Stimulated activated naive CD4-positive, alpha-beta T cell treated with Interleukin-2 at 50 U/mL for 16 hours (primary cell): ENCODE measurements at regions not wholly inside any gene's neighbourhood (a gene's known extent, or its start where the extent isn't known, plus 50 kb on each side); places are given as distances from the start of the nearest gene placed in this dataset.
"Not testable (repeated sequence)": the region's sequence is repeated elsewhere in the genome, so short reads cannot be mapped to it uniquely, and the experiment has no call there.

Experiments
- DNase-seq: peaks from one replicate; lab custom pipeline; 2025; lab: John Stamatoyannopoulos, UW

GRCh38 chr4:60891947-60892346 is 308.2 kb upstream of the ADGRL3 start:
- DNase-seq, result no peak

- DNase-seq, result no peak
These were observed 302.7 kb upstream of the ADGRL3 start for GRCh38 chr4:60897415-60897814.

GRCh38 chr4:60905162-60905561 is 295.0 kb upstream of the ADGRL3 start:
- DNase-seq, result no peak

- no peak for DNase-seq
These were observed 289.0 kb upstream of the ADGRL3 start for GRCh38 chr4:60911127-60911526.

GRCh38 chr4:60913002-60913401 is 287.1 kb upstream of the ADGRL3 start:
- DNase-seq, result no peak

GRCh38 chr4:60913671-60914070 is 286.5 kb upstream of the ADGRL3 start:
- no peak for DNase-seq

- DNase-seq, result not testable (repeated sequence)
These were observed 278.4 kb upstream of the ADGRL3 start for GRCh38 chr4:60921735-60922134.

GRCh38 chr4:60923075-60923474 is 277.1 kb upstream of the ADGRL3 start:
- DNase-seq, result no peak

- DNase-seq, result no peak
These were observed 273.5 kb upstream of the ADGRL3 start for GRCh38 chr4:60926624-60927023.

GRCh38 chr4:60930866-60931265 is 269.3 kb upstream of the ADGRL3 start:
- no peak for DNase-seq

GRCh38 chr4:60934566-60935295 is 265.4 kb upstream of the ADGRL3 start:
- DNase-seq, result no peak

GRCh38 chr4:60938181-60938580 is 261.9 kb upstream of the ADGRL3 start:
- DNase-seq, result no peak

- no peak for DNase-seq
These were observed 261.5 kb upstream of the ADGRL3 start for GRCh38 chr4:60938621-60939020.

GRCh38 chr4:60944060-60944459 is 256.1 kb upstream of the ADGRL3 start:
- DNase-seq, result no peak

GRCh38 chr4:60945641-60946040 is 254.5 kb upstream of the ADGRL3 start:
- DNase-seq, result no peak

- no peak for DNase-seq
These were observed 252.1 kb upstream of the ADGRL3 start for GRCh38 chr4:60948008-60948407.

GRCh38 chr4:60952921-60953320 is 247.2 kb upstream of the ADGRL3 start:
- no peak for DNase-seq

GRCh38 chr4:60953826-60954225 is 246.3 kb upstream of the ADGRL3 start:
- DNase-seq, result no peak

- no peak for DNase-seq
These were observed 237.8 kb upstream of the ADGRL3 start for GRCh38 chr4:60962286-60962685.

- no peak for DNase-seq
These were observed 218.6 kb upstream of the ADGRL3 start for GRCh38 chr4:60981534-60981933.

GRCh38 chr4:60989141-60989540 is 211.0 kb upstream of the ADGRL3 start:
- DNase-seq, result no peak

GRCh38 chr4:60992037-60992436 is 208.1 kb upstream of the ADGRL3 start:
- no peak for DNase-seq

- no peak for DNase-seq
These were observed 196.8 kb upstream of the ADGRL3 start for GRCh38 chr4:61003301-61003700.

GRCh38 chr4:61004651-61005170 is 195.4 kb upstream of the ADGRL3 start:
- DNase-seq, result no peak
